PC-3 (cell line): ENCODE measurements at regions not wholly inside any gene's neighbourhood (a gene's known extent, or its start where the extent isn't known, plus 50 kb on each side); places are given as distances from the start of the nearest gene placed in this dataset.

Experiments used
- ATAC-seq: fragments of 200-7000 bp; cut with Tn5 transposase; 2 replicates; pipeline ENCODE4 v1.9.1; 2020; ENCODE audit warnings: mild to moderate bottlenecking, moderate library complexity
- BruUV-seq: library from RNA; stranded (reverse); fragments of 400-500 nt; replicated peaks from 2 replicates; lab custom pipeline; 2021; lab: Mats Ljungman, UMichigan
- CTCF ChIA-PET: fragments of 300-600 bp; sonication (Branson Sonifier 250); formaldehyde crosslinking; loops from one replicate; lab custom pipeline; 2022; ENCODE audit warnings: antibody characterized with exemption; lab: Charles Lee
- POLR2A ChIA-PET: fragments of 300-600 bp; sonication (Branson Sonifier 250); formaldehyde crosslinking; loops from one replicate; lab custom pipeline; 2022; ENCODE audit warnings: antibody characterized with exemption; ENCODE audit not compliant: unreplicated experiment; lab: Charles Lee
- DNase-seq: peaks from one replicate; pipeline ENCODE4 v3.0.0-alpha.2; 2015
- H2AFZ ChIP-seq: fragments of 300-600 bp; sonication (generic); 2 replicates; pipeline ENCODE4 v1.6.0; 2016; ENCODE audit warnings: antibody characterized with exemption, low read length
- H3F3A ChIP-seq: fragments of 300-600 bp; sonication (generic); one replicate; pipeline ENCODE4 v1.6.0; 2017; ENCODE audit warnings: antibody characterized with exemption, low read length, control low read depth, mild to moderate bottlenecking; ENCODE audit not compliant: unreplicated experiment
- H3K27ac ChIP-seq: fragments of 300-600 bp; sonication (generic); 2 replicates; pipeline ENCODE4 v1.5.1; 2016; ENCODE audit warnings: mild to moderate bottlenecking, low read length
- H3K27me3 ChIP-seq: fragments of 300-600 bp; sonication (generic); 2 replicates; pipeline ENCODE4 v1.6.1; 2016; ENCODE audit warnings: low read length, mixed read lengths
- H3K36me3 ChIP-seq: fragments of 300-600 bp; sonication (generic); 2 replicates; pipeline ENCODE4 v1.6.1; 2016; ENCODE audit warnings: low read depth, mixed run types, low read length, mixed read lengths
- H3K4me1 ChIP-seq: fragments of 300-600 bp; sonication (generic); 2 replicates; pipeline ENCODE4 v1.5.1; 2016; ENCODE audit warnings: low read length; ENCODE audit not compliant: insufficient read depth
- H3K4me2 ChIP-seq: fragments of 300-600 bp; sonication (generic); 2 replicates; pipeline ENCODE4 v1.6.0; 2016; ENCODE audit warnings: low read length
- H3K4me3 ChIP-seq: fragments of 300-600 bp; sonication (generic); 2 replicates; pipeline ENCODE4 v1.5.1; 2016; ENCODE audit warnings: mild to moderate bottlenecking, low read length, mixed read lengths
- H3K79me2 ChIP-seq: fragments of 300-600 bp; sonication (generic); 2 replicates; pipeline ENCODE4 v1.6.1; 2017; ENCODE audit warnings: low read length, mixed read lengths
- H3K9ac ChIP-seq: fragments of 300-600 bp; sonication (generic); 2 replicates; pipeline ENCODE4 v1.6.0; 2016; ENCODE audit warnings: mild to moderate bottlenecking, low read length
- H3K9me2 ChIP-seq: fragments of 300-600 bp; sonication (generic); replicated peaks from 2 replicates; pipeline ENCODE4 v1.6.1; 2016; ENCODE audit warnings: mixed run types, low read length, mixed read lengths
- H3K9me3 ChIP-seq: fragments of 300-600 bp; sonication (generic); 2 replicates; pipeline ENCODE4 v1.6.1; 2016; ENCODE audit warnings: low read length, mixed read lengths
- H4K20me1 ChIP-seq: fragments of 300-600 bp; sonication (generic); 2 replicates; pipeline ENCODE4 v1.6.1; 2016; ENCODE audit warnings: low read length, mixed read lengths
- EZH2 ChIP-seq: fragments of 300-600 bp; sonication (generic); IDR thresholded peaks from one replicate; pipeline ENCODE4 v1.6.1; 2017; ENCODE audit warnings: antibody characterized with exemption, mild to moderate bottlenecking, low read length; ENCODE audit not compliant: unreplicated experiment
- EZH2phosphoT487 ChIP-seq: fragments of 300-600 bp; sonication (generic); IDR thresholded peaks from 2 replicates; pipeline ENCODE4 v1.6.1; 2018; ENCODE audit warnings: mild to moderate bottlenecking, antibody characterized with exemption, low read length, borderline replicate concordance
- intact Hi-C: fragments of 100-400 bp; cut with micrococcal nuclease; formaldehyde crosslinking; loops from 2 replicates; pipeline ENCODE4 v1.9.0; 2023
- TF ChIP-seq, protein P1 (sequence below): fragments of 300-600 bp; sonication (generic); conservative IDR thresholded peaks from 2 replicates; pipeline ENCODE4 v1.5.1; 2017; ENCODE audit warnings: antibody characterized with exemption, low read depth, mild to moderate bottlenecking, low read length

DNA sequence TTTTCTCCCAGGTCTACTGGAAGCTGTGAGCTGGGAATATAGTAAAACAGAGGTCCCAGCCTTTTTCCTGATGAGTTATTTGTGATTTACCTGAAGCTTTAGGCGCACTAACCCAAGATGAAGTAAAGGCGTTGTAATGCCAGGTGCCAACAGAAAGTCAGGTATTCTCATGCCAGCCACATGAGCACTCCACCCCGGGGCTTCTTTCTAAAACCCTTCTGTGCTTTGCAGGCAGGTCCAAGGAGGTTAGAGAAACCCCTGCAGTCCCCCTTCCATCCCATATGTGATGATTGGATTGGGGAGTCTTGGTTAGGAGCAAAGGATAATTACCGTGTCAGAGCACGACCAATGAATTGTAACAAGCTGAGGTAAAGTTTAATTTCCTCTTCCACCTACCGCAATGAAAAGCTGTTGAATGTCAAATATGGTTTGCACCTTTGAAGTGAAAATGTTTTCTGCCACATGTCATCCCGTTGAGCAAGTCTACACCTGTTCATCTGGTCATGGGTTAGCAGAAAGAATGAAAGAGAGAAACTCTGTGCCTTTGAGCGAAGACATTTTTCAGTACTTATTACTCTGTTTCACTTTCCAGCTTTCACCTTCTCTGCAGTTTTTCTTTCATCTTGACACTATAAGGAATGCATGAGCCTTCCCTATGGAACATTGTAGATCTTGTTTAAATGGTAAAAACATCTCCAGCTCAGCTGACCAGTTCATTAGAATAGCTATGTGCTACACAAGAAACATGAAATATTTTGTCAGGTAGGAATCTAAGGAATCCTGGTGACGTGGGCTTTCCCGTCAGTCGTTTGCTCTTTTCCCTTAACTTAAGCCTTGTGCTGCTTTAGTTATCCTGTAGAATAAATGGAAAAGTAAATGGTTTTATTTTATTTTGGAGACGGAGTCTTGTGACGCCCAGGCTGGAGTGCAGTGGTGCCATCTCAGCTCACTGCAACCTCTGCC lies 204.6 kb upstream of the IL12A start:
- ATAC-seq (no peak), DNase-seq (no peak)
- Histone ChIP-seq H3K9me2 (no peaks in the 10 kb centered on the region), H3K4me2 (peak overlapping the region; percentile 82; the same call in 1 of the 2 replicates), H4K20me1 (peaks cover 28% of the 10 kb centered on the region; the same call in 1 of the 2 replicates), H3K4me1 (peaks cover 82% of the 10 kb centered on the region), H3K27ac (no peak overlapping the region), H2AFZ (no peak overlapping the region), H3K9me3 (no peaks in the 10 kb centered on the region), H3F3A (peaks cover 5% of the 10 kb centered on the region), H3K9ac (no peak overlapping the region), H3K79me2 (peaks cover 93% of the 10 kb centered on the region), H3K27me3 (no peaks in the 10 kb centered on the region), H3K36me3 (no peaks in the 10 kb centered on the region), H3K4me3 (no peak overlapping the region)
- POLR2A ChIA-PET = interaction anchor here (0.6 to 1.0 kb wide), 2 partner anchors 71 to 88 kb away, joined by 4 to 5 read pairs; no protein-coding TSS in a partner anchor
- TF ChIP-seq EZH2phosphoT487 = no peak
- BruUV-seq = no TSS peak
- CTCF ChIA-PET = interaction anchor here (2.7 kb wide), 1 partner anchor 21 kb away, joined by 13 read pairs; no protein-coding TSS in a partner anchor
- intact Hi-C loops = no loop called here

DNA sequence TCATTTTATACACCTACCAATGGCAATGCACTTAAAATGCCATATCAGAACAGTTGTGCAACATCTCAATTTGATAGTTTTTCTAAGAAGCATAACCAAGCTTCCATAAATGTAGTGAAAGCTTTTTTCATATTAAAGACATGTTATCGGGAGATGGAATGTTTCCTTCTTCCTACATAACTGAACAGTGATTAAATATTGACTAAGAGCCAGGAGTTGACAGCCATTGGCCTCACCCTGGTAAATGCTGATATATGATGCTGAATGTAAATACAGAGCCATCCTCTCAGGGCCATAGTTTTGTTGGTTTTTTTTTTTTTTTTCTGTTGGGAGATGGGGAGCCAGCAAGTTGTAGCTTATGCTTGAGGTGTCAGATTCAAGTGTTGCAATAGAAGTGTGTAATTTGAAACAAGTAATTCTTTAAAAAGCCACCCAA lies 203.3 kb upstream of the IL12A start:
- peak overlapping the region; percentile 82 for H3K4me2 ChIP-seq

More for the DNA sequence above, 203.3 kb upstream of the IL12A start:
- intact Hi-C loops = loop anchor here (1.0 kb wide), 1 partner anchor 20 kb away; no protein-coding TSS in a partner anchor
- peaks cover 25% of the 10 kb centered on the region; the same call in 1 of the 2 replicates for H4K20me1 ChIP-seq
- H2AFZ ChIP-seq = no peak overlapping the region
- H3K79me2 ChIP-seq = peaks cover 93% of the 10 kb centered on the region
- peak; percentile 91 for DNase-seq
- H3K9ac ChIP-seq = 0 out of 2 replicates have a peak overlapping the region, but pooled peaks have one; percentile 0
- POLR2A ChIA-PET = interaction anchor here (0.5 to 0.6 kb wide), 2 partner anchors 10 to 22 kb away, joined by 3 to 7 read pairs; no protein-coding TSS in a partner anchor
- H3K4me3 ChIP-seq = peak overlapping the region; percentile 11; the same call in 1 of the 2 replicates
- H3F3A ChIP-seq = peaks cover 5% of the 10 kb centered on the region
- H3K9me2 ChIP-seq = no peaks in the 10 kb centered on the region
- no TSS peak for BruUV-seq
- no peaks in the 10 kb centered on the region for H3K27me3 ChIP-seq
- CTCF ChIA-PET = interaction anchor here (0.6 to 1.9 kb wide), 3 partner anchors 20 to 327 kb away, joined by 4 to 7 read pairs (median 5); no protein-coding TSS in a partner anchor
- TF ChIP-seq EZH2phosphoT487 (no peak), EZH2 (no peak)
- TF ChIP-seq, protein P1, sequence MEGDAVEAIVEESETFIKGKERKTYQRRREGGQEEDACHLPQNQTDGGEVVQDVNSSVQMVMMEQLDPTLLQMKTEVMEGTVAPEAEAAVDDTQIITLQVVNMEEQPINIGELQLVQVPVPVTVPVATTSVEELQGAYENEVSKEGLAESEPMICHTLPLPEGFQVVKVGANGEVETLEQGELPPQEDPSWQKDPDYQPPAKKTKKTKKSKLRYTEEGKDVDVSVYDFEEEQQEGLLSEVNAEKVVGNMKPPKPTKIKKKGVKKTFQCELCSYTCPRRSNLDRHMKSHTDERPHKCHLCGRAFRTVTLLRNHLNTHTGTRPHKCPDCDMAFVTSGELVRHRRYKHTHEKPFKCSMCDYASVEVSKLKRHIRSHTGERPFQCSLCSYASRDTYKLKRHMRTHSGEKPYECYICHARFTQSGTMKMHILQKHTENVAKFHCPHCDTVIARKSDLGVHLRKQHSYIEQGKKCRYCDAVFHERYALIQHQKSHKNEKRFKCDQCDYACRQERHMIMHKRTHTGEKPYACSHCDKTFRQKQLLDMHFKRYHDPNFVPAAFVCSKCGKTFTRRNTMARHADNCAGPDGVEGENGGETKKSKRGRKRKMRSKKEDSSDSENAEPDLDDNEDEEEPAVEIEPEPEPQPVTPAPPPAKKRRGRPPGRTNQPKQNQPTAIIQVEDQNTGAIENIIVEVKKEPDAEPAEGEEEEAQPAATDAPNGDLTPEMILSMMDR = no peak
- no peaks in the 10 kb centered on the region for H3K36me3 ChIP-seq
- peak overlapping the region; percentile 23 for H3K27ac ChIP-seq
- ATAC-seq = peak; percentile 53
- peaks cover 84% of the 10 kb centered on the region for H3K4me1 ChIP-seq
- no peaks in the 10 kb centered on the region for H3K9me3 ChIP-seq
